ENCODE measurements at regions not wholly inside any gene's neighbourhood (a gene's known extent, or its start where the extent isn't known, plus 50 kb on each side); places are given as distances from the start of the nearest gene placed in this dataset.

DNA sequence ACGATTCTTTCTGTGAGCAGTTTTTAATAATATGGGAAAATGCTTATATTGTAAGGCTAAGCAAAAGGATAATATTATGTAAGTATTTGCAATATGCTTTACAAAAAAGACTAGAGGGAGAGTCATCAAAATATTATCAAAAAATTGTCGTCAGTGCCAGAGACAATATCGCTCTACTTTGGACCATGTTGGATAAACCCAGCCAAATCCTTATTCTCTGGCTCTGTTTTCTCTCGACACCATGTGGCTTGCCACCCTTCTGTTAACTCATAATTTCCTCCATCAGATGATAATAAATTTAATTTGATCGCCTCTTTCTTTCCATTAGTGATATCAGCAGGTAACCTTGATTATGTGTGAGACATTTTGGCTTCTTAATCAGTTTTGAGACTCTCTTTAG lies 129.9 kb downstream of the CDC42EP3 start (continued):
- TF ChIP-seq GABPA (IDR thresholded peaks at IDR 0.05; ENCODE audit: borderline replicate concordance, insufficient read depth, low read length) (no peak), RAD21 (IDR thresholded peaks at IDR 0.05 in 1 of 2, conservative IDR thresholded peaks at IDR 0.05 in 1 of 2; ENCODE audit: low read depth in 2 of 2, low read length in 2 of 2) (no peak), KDM5A (IDR thresholded peaks at IDR 0.05; ENCODE audit: low read length) (no peak), POU5F1 (IDR thresholded peaks at IDR 0.05; ENCODE audit: low read depth, low read length) (no peak), SAP30 (IDR thresholded peaks at IDR 0.05; ENCODE audit: insufficient read depth, insufficient replicate concordance, low read length) (no peak), CHD2 (IDR thresholded peaks at IDR 0.05; ENCODE audit: low read length) (no peak), HDAC6 (IDR thresholded peaks at IDR 0.05; ENCODE audit: low read depth, low read length) (no peak)
- TF ChIP-seq, protein P1, sequence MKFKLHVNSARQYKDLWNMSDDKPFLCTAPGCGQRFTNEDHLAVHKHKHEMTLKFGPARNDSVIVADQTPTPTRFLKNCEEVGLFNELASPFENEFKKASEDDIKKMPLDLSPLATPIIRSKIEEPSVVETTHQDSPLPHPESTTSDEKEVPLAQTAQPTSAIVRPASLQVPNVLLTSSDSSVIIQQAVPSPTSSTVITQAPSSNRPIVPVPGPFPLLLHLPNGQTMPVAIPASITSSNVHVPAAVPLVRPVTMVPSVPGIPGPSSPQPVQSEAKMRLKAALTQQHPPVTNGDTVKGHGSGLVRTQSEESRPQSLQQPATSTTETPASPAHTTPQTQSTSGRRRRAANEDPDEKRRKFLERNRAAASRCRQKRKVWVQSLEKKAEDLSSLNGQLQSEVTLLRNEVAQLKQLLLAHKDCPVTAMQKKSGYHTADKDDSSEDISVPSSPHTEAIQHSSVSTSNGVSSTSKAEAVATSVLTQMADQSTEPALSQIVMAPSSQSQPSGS (IDR thresholded peaks at IDR 0.05; ENCODE audit: low read length) = no peak

Data from H1 (cell line).